ENCODE measurements at regions not wholly inside any gene's neighbourhood (a gene's known extent, or its start where the extent isn't known, plus 50 kb on each side); places are given as distances from the start of the nearest gene placed in this dataset.
A peak's percentile ranks its signal among the peaks of the same experiment; 100 is the strongest.
"Not testable (repeated sequence)": the region's sequence is repeated elsewhere in the genome, so short reads cannot be mapped to it uniquely, and the experiment has no call there.

DNA sequence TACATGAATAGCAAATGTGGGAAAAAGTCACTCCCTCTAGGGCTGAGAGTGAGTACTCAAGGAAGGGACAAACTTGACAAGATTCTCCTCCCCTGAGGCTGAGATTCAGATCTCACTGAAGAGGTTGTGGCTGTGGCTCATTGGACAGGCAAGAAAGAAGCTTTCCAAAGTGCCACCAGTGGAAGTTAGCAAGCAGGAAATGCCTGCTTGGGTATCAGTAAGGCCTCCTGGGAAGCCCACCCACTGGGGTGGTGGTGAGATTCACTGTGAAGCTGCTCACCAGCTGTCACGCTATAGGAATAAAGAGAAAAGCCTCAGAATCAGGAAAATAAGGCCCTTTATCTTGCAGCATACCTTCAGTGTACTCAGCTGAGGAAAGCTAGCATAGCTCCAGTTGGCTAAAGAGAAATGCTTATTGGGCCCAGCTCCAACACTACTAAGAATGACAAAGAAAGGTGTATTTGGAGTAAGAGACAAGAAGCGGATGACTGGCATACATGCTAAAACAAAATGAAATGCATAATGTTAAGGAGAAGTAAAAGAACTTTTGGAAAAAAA is 274.4 kb upstream of the TOM1L1 start:
- WGBS, 2 donors = 44 to 59% methylated on average over 2 of the region's 2 CpGs
- intact Hi-C loops (cut with DNase I) = no loop called here
- no peaks in the 10 kb centered on the region for H3K4me1 ChIP-seq
- DNase-seq (no peak), ATAC-seq (no peak), FAIRE-seq (no peak)
- no peaks in the 10 kb centered on the region for H3K36me3 ChIP-seq
- no peak overlapping the region for H3K27ac ChIP-seq
- no peaks in the 10 kb centered on the region for H3K27me3 ChIP-seq
- TF ChIP-seq CTCF (IDR thresholded peaks at IDR 0.05) = no peak
- H3K9me3 ChIP-seq = no peaks in the 10 kb centered on the region
- no peak overlapping the region for H3K4me3 ChIP-seq

DNA sequence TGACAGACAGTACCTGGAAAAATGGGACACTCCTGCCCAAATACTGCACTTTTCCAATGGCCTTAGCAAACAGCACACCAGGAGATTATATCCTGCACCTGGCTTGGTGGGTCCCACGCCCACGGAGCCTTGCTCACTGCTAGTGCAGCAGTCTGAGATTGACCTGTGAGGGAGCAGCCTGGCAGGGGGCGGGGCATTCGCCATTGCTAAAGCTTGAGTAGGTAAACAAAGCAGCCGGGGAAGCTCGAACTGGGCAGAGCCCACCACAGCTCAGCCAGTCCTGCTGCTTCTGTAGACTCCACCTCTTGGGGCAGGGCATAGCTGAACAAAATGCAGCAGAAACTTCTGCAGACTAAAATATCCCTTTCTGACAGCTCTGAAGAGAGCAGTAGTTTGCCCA is 261.2 kb upstream of the TOM1L1 start:
- ATAC-seq; H3K27me3 ChIP-seq; H3K27ac ChIP-seq; intact Hi-C loops (cut with DNase I); H3K4me1 ChIP-seq; H3K9me3 ChIP-seq; H3K36me3 ChIP-seq; FAIRE-seq; H3K4me3 ChIP-seq: not testable (repeated sequence)
- peak in 1 of 6 donors; percentile 37 for DNase-seq
- WGBS, 2 donors = 67 to 73% methylated on average over 6 of the region's 6 CpGs

GRCh38 chr17:54662978-54663876 is 237.4 kb upstream of the TOM1L1 start:
- TF ChIP-seq CTCF (IDR thresholded peaks at IDR 0.05) = no peak
- no peak overlapping the region for H3K4me3 ChIP-seq
- no peaks in the 10 kb centered on the region for H3K4me1 ChIP-seq
- H3K27me3 ChIP-seq = no peaks in the 10 kb centered on the region
- H3K9me3 ChIP-seq = no peaks in the 10 kb centered on the region
- intact Hi-C loops (cut with DNase I) = no loop called here
- FAIRE-seq (no peak), DNase-seq (peak in 1 of 6 donors; percentile 23), ATAC-seq (no peak)
- WGBS, 2 donors = 72 to 81% methylated on average over 12 of the region's 12 CpGs
- no peaks in the 10 kb centered on the region for H3K36me3 ChIP-seq
- no peak overlapping the region for H3K27ac ChIP-seq

GRCh38 chr17:54666559-54666958 is 234.1 kb upstream of the TOM1L1 start:
- H3K9me3 ChIP-seq = no peaks in the 10 kb centered on the region
- no peaks in the 10 kb centered on the region for H3K4me1 ChIP-seq
- no peak for TF ChIP-seq CTCF (IDR thresholded peaks at IDR 0.05)
- no peaks in the 10 kb centered on the region for H3K36me3 ChIP-seq
- intact Hi-C loops (cut with DNase I) = no loop called here
- WGBS, 2 donors = 62 to 69% methylated on average over 4 of the region's 4 CpGs
- FAIRE-seq (no peak), ATAC-seq (no peak), DNase-seq (no peak)
- no peak overlapping the region for H3K4me3 ChIP-seq
- H3K27me3 ChIP-seq = no peaks in the 10 kb centered on the region
- no peak overlapping the region for H3K27ac ChIP-seq

DNA sequence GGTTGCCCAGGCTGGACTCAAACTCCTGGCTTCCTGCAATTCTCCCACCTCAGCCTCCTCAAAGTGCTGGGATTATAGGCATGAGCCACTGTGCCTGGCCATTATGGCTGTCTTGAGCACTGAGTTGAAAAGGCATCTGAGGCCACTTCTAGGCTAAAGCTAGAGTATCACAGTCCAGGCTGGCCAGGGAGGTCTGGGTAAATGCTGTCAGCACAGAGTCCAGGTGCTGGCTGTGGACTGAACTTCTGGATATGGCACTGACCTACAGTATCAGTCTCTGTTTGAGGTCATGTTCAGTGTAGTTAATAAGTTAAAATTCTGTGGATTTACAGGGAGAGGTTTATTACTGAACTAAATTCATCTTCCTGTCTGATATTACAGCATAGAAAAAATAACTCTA is 222.5 kb upstream of the TOM1L1 start:
- no peak for DNase-seq
- intact Hi-C loops (cut with DNase I) = no loop called here
- no peak for FAIRE-seq
- H3K4me1 ChIP-seq = no peaks in the 10 kb centered on the region
- no peak overlapping the region for H3K27ac ChIP-seq
- no peak overlapping the region for H3K4me3 ChIP-seq
- H3K9me3 ChIP-seq = no peaks in the 10 kb centered on the region
- no peak for ATAC-seq
- no peaks in the 10 kb centered on the region for H3K27me3 ChIP-seq
- no peak for TF ChIP-seq CTCF (IDR thresholded peaks at IDR 0.05)
- H3K36me3 ChIP-seq = no peaks in the 10 kb centered on the region

Data from pancreas (tissue), 10 donors.